AG09309 (cell line): ENCODE measurements at regions not wholly inside any gene's neighbourhood (a gene's known extent, or its start where the extent isn't known, plus 50 kb on each side); places are given as distances from the start of the nearest gene placed in this dataset.

Experiments used
- DNase-seq: peaks from one replicate; pipeline ENCODE4 v3.0.0-alpha.2; 2010; ENCODE audit warnings: low read depth
- H3K4me3 ChIP-seq: 2 replicates; pipeline ENCODE4 v1.5.1; 2011; ENCODE audit warnings: mild to moderate bottlenecking, low read depth, low read length, moderate library complexity; ENCODE audit not compliant: control insufficient read depth
- CTCF ChIP-seq: IDR thresholded peaks from 2 replicates; pipeline ENCODE4 v1.5.1; 2011; ENCODE audit warnings: mild to moderate bottlenecking, low read depth, low read length, inconsistent platforms; ENCODE audit not compliant: insufficient read depth, control insufficient read depth; ENCODE audit errors: missing control alignments

- H3K4me3 ChIP-seq, result no peak overlapping the region
- no peak for DNase-seq
- TF ChIP-seq CTCF, result no peak
Observed at GRCh38 chr16:9393591-9393990, 302.1 kb downstream of the HAPSTR1 start.

GRCh38 chr16:9395958-9396359 is 304.5 kb downstream of the HAPSTR1 start:
- no peak for DNase-seq
- no peak overlapping the region for H3K4me3 ChIP-seq
- TF ChIP-seq CTCF, result no peak

GRCh38 chr16:9399573-9399972 is 308.1 kb downstream of the HAPSTR1 start:
- no peak for DNase-seq
- TF ChIP-seq CTCF, result no peak
- H3K4me3 ChIP-seq, result no peak overlapping the region

GRCh38 chr16:9401173-9401572 is 309.7 kb downstream of the HAPSTR1 start:
- no peak for DNase-seq
- no peak for TF ChIP-seq CTCF
- H3K4me3 ChIP-seq, result no peak overlapping the region

- DNase-seq, result no peak
- no peak for TF ChIP-seq CTCF
- no peak overlapping the region for H3K4me3 ChIP-seq
Observed at GRCh38 chr16:9402293-9402860, 310.9 kb downstream of the HAPSTR1 start.

- DNase-seq, result no peak
- TF ChIP-seq CTCF, result no peak
- no peak overlapping the region for H3K4me3 ChIP-seq
Observed at GRCh38 chr16:9404811-9405210, 313.4 kb downstream of the HAPSTR1 start.
